ENCODE measurements at regions not wholly inside any gene's neighbourhood (a gene's known extent, or its start where the extent isn't known, plus 50 kb on each side); places are given as distances from the start of the nearest gene placed in this dataset.

GRCh38 chr4:141395919-141396318 lies 175.2 kb downstream of the ZNF330 start:
- TF ChIP-seq, protein P1, sequence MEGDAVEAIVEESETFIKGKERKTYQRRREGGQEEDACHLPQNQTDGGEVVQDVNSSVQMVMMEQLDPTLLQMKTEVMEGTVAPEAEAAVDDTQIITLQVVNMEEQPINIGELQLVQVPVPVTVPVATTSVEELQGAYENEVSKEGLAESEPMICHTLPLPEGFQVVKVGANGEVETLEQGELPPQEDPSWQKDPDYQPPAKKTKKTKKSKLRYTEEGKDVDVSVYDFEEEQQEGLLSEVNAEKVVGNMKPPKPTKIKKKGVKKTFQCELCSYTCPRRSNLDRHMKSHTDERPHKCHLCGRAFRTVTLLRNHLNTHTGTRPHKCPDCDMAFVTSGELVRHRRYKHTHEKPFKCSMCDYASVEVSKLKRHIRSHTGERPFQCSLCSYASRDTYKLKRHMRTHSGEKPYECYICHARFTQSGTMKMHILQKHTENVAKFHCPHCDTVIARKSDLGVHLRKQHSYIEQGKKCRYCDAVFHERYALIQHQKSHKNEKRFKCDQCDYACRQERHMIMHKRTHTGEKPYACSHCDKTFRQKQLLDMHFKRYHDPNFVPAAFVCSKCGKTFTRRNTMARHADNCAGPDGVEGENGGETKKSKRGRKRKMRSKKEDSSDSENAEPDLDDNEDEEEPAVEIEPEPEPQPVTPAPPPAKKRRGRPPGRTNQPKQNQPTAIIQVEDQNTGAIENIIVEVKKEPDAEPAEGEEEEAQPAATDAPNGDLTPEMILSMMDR (conservative IDR thresholded peaks at IDR 0.05) = no peak
- TF ChIP-seq EZH2 (IDR thresholded peaks at IDR 0.05; ENCODE audit: low read depth) = no peak
